CD4-positive, alpha-beta T cell treated with Interleukin-4 for 1 hour (primary cell): ENCODE measurements at regions not wholly inside any gene's neighbourhood (a gene's known extent, or its start where the extent isn't known, plus 50 kb on each side); places are given as distances from the start of the nearest gene placed in this dataset.
A peak's percentile ranks its signal among the peaks of the same experiment; 100 is the strongest.
"Not testable (repeated sequence)": the region's sequence is repeated elsewhere in the genome, so short reads cannot be mapped to it uniquely, and the experiment has no call there.

Experiments
- DNase-seq, 2 donors: peaks; one replicate each; pipeline ENCODE4 v3.0.0-alpha.2; 2020 to 2022

- no peak for DNase-seq
Observed at GRCh38 chr12:13336216-13336615, 139.7 kb downstream of the EMP1 start.

GRCh38 chr12:13328535-13328934 lies 132.0 kb downstream of the EMP1 start:
- DNase-seq, result no peak

- DNase-seq, result no peak
Observed at GRCh38 chr12:13326076-13326475, 129.6 kb downstream of the EMP1 start.

- not testable (repeated sequence) for DNase-seq
Observed at GRCh38 chr12:13325037-13325436, 128.5 kb downstream of the EMP1 start.

GRCh38 chr12:13318231-13319015 lies 121.9 kb downstream of the EMP1 start:
- no peak for DNase-seq

GRCh38 chr12:13316587-13317246 lies 120.2 kb downstream of the EMP1 start:
- DNase-seq, result no peak

GRCh38 chr12:13313886-13314285 lies 117.4 kb downstream of the EMP1 start:
- no peak for DNase-seq

GRCh38 chr12:13311551-13311950 lies 115.0 kb downstream of the EMP1 start:
- no peak for DNase-seq

GRCh38 chr12:13307143-13307816 lies 110.8 kb downstream of the EMP1 start:
- no peak for DNase-seq

GRCh38 chr12:13304924-13305323 lies 108.4 kb downstream of the EMP1 start:
- DNase-seq, result no peak

- DNase-seq, result no peak
Observed at GRCh38 chr12:13299457-13299856, 102.9 kb downstream of the EMP1 start.

GRCh38 chr12:13293096-13293495 lies 96.6 kb downstream of the EMP1 start:
- no peak for DNase-seq

GRCh38 chr12:13289653-13290289 lies 93.2 kb downstream of the EMP1 start:
- no peak for DNase-seq

- no peak for DNase-seq
Observed at GRCh38 chr12:13288937-13289652, 92.6 kb downstream of the EMP1 start.

GRCh38 chr12:13288501-13288900 lies 92.0 kb downstream of the EMP1 start:
- DNase-seq, result no peak

- DNase-seq, result no peak
Observed at GRCh38 chr12:13283867-13284266, 87.3 kb downstream of the EMP1 start.

- no peak for DNase-seq
Observed at GRCh38 chr12:13282861-13283260, 86.3 kb downstream of the EMP1 start.

- peak; percentile 38 to 40 for DNase-seq
Observed at GRCh38 chr12:13278249-13278787, 81.8 kb downstream of the EMP1 start.

GRCh38 chr12:13277293-13277692 lies 80.8 kb downstream of the EMP1 start:
- no peak for DNase-seq

GRCh38 chr12:13275241-13276085 lies 78.9 kb downstream of the EMP1 start:
- DNase-seq, result no peak

GRCh38 chr12:13273850-13274249 lies 77.3 kb downstream of the EMP1 start:
- DNase-seq, result no peak
